HG03354 (cell line): ENCODE measurements at regions not wholly inside any gene's neighbourhood (a gene's known extent, or its start where the extent isn't known, plus 50 kb on each side); places are given as distances from the start of the nearest gene placed in this dataset.
"Not testable (repeated sequence)": the region's sequence is repeated elsewhere in the genome, so short reads cannot be mapped to it uniquely, and the experiment has no call there.

Source experiments
- ATAC-seq: cut with Tn5 transposase; IDR thresholded peaks from one replicate; pipeline ENCODE4 v1.9.1; 2021; ENCODE audit warnings: mild to moderate bottlenecking; ENCODE audit not compliant: unreplicated experiment, poor library complexity, severe bottlenecking

GRCh38 chr13:88744289-88744688, 1073.1 kb downstream of the SLITRK5 start:
- no peak for ATAC-seq

- no peak for ATAC-seq
Measured at GRCh38 chr13:88745011-88745410, 1073.8 kb downstream of the SLITRK5 start.

- no peak for ATAC-seq
Measured at GRCh38 chr13:88752041-88752440, 1080.9 kb downstream of the SLITRK5 start.

GRCh38 chr13:88754141-88754540, 1083.0 kb downstream of the SLITRK5 start:
- no peak for ATAC-seq

- ATAC-seq: no peak
Measured at GRCh38 chr13:88761145-88761544, 1090.0 kb downstream of the SLITRK5 start.

GRCh38 chr13:88764103-88764502, 1092.9 kb downstream of the SLITRK5 start:
- no peak for ATAC-seq

GRCh38 chr13:88800505-88800904, 1129.3 kb downstream of the SLITRK5 start:
- no peak for ATAC-seq

GRCh38 chr13:88801361-88801760, 1130.2 kb downstream of the SLITRK5 start:
- ATAC-seq: no peak

- ATAC-seq: no peak
Measured at GRCh38 chr13:88802886-88803285, 1131.7 kb downstream of the SLITRK5 start.

GRCh38 chr13:88806438-88806837, 1135.3 kb downstream of the SLITRK5 start:
- no peak for ATAC-seq

- ATAC-seq: no peak
Measured at GRCh38 chr13:88817560-88817959, 1146.4 kb downstream of the SLITRK5 start.

- no peak for ATAC-seq
Measured at GRCh38 chr13:88823114-88823513, 1151.9 kb downstream of the SLITRK5 start.

- ATAC-seq: no peak
Measured at GRCh38 chr13:88824218-88824617, 1153.0 kb downstream of the SLITRK5 start.

- ATAC-seq: no peak
Measured at GRCh38 chr13:88840085-88840484, 1168.9 kb downstream of the SLITRK5 start.

- ATAC-seq: not testable (repeated sequence)
Measured at GRCh38 chr13:88852293-88852692, 1181.1 kb downstream of the SLITRK5 start.

GRCh38 chr13:88857256-88857655, 1186.1 kb downstream of the SLITRK5 start:
- no peak for ATAC-seq

GRCh38 chr13:88862095-88862620, 1191.0 kb downstream of the SLITRK5 start:
- ATAC-seq: no peak

GRCh38 chr13:88863116-88863515, 1191.9 kb downstream of the SLITRK5 start:
- ATAC-seq: no peak

GRCh38 chr13:88866195-88866594, 1195.0 kb downstream of the SLITRK5 start:
- no peak for ATAC-seq

GRCh38 chr13:88883741-88884140, 1212.6 kb downstream of the SLITRK5 start:
- ATAC-seq: no peak

GRCh38 chr13:88887045-88887662, 1216.0 kb downstream of the SLITRK5 start:
- no peak for ATAC-seq
